GM18873 (cell line): ENCODE measurements at regions not wholly inside any gene's neighbourhood (a gene's known extent, or its start where the extent isn't known, plus 50 kb on each side); places are given as distances from the start of the nearest gene placed in this dataset.

Experiments used
- ATAC-seq: cut with Tn5 transposase; IDR thresholded peaks from one replicate; pipeline ENCODE4 v1.9.1; 2021; ENCODE audit warnings: mild to moderate bottlenecking, moderate library complexity, moderate number of reproducible peaks; ENCODE audit not compliant: unreplicated experiment, low FRiP score

DNA sequence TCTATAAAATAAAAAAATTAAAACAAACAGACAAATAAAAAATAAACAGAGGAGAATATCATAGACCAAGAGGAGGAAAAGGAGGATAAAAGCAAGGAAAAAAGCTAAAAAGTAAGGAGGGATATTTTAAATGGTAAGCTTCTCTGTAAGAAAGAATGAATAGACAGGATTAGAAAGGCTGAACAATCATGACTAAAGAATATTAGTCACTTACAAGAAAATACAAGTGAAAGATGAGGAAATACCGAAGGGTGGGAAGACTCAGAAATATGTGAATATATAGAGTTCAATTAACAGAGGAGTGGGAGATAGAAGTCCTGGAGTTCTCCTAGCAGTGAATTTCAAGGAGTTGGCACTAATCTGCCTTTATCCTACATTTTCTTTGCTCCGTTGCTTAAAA, 162.6 kb downstream of the RTL3 start:
- no peak for ATAC-seq

DNA sequence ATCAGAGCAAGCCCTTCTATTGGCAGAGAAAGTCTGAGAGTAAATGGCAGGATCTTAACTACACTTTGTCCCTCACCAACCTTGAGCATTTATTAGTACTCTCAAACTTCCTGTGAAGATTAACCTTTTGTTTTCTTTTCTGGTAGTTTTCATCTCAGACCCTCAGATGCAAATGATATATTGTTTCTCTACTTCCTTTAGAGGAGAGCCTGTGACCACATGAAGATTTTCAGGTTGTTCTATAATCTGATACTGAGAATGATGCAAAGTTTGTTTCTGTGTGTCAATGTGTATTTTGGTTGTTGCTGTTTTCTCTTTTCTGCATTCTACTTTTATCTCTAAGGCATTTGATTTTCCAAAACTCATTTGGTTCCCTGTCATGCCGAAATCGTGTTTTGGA, 165.8 kb upstream of the CYSLTR1 start:
- peak; percentile 92 for ATAC-seq

DNA sequence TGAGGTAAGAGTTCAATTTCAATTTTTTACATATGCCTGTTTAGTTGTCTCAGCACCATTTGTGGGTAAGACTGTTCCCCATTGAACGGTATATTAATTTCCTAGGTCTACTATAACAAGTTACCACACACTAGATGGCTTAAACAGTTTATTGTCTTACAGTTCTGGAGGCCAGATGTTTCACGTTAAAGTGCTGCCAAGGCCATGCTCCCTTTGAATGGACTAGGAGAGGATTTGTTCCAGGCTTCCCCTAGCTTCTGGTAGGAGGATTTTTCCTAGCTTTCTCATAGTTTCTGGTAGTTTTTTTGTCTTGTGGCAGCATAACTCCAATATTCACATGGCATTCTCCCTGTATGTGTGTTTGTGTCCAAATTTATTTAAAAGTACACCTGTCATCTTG, 149.3 kb upstream of the CYSLTR1 start:
- ATAC-seq = no peak

DNA sequence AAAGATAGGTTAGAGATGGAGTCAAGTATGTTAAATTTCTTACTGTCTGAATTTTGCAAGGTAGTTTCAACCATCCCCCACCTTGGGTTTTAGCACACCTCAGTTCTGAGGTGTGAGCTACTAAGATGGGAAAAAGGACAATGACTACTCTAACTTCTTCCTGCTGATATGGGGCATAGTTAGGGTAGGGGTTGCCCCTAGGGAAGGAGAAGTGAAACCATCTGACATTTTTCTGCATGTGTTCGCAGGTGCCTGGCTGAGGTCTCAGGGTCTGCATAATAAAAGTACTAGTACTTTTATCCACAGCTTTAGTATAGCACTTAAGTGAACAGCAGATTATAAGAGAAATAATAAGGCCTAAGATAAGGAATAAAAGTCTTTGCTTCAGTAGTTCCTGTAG, 129.5 kb upstream of the CYSLTR1 start:
- ATAC-seq = no peak

DNA sequence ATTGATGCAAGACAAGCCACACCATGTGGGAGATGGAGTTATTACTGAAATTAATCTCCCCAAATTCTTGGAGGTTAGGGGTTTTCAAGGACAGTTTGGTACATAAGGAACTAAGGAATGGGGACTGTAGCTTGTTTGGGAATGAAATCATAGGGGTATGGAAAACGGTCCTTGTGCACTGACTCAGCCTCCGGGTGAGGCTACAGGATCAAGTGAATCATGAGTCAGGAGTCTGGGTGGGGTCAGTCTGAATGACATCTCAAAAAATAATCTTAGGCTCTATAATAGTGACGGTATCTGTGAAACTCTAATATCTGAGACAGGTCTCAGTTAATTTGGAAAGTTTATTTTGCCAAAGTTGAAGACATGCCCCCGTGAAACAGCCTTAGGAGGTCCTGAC, 128.5 kb upstream of the CYSLTR1 start:
- ATAC-seq = no peak

DNA sequence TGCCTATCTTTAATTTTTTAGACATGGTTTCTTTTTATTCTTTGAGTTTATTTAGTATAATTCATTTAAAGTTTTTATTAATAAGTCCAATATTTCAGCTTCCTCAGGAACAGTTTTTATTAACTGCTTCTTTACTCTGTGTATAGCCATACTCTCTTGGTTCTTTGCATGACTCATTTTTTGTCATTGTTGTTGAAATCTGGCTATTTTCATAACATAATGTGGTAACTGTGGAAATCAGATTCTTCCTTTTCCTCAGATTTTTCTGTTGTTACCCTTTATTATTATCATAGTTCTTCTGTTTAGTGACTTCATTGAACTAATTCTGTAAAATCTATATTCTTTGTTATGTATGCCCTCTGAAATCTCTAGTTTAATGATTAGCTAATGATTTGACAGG, 124.9 kb upstream of the CYSLTR1 start:
- no peak for ATAC-seq

DNA sequence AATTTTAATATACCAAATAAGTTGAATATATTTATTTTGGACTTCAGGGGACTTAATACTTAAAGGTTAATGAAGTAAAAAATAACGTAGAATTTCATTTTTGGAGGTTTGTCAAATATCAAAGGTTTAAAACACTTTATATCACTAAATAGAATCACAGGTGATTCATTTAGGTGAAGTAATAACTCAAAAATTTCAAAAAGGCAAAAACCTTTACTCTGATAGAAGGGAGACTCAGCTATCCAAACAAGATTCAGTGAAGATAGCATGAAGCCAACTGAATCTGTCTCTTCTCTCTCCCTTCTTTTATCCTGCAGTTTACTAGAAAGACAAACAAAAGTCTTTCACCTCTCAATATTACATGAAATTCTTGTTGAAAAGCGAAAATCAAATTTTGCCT, 110.2 kb upstream of the CYSLTR1 start:
- ATAC-seq = no peak

DNA sequence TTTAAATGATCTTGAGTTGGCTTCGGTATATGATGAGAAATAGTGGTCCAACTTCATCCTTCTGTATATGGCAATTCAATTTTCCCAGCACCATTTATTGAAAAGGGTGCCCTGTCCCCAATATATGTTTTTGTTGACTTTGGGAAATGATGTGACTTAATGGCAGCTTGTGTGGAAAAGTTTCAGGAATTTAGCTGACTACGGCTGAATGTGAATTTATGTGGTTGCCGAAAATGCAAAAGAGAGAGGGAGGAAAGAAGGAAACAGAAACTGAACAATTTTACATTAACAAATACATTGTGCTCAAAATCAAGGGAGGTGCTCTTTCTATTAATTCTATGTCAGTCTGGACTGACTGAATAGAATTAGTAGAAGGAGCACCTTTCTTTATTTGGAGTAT, 101.8 kb upstream of the CYSLTR1 start:
- ATAC-seq = no peak

DNA sequence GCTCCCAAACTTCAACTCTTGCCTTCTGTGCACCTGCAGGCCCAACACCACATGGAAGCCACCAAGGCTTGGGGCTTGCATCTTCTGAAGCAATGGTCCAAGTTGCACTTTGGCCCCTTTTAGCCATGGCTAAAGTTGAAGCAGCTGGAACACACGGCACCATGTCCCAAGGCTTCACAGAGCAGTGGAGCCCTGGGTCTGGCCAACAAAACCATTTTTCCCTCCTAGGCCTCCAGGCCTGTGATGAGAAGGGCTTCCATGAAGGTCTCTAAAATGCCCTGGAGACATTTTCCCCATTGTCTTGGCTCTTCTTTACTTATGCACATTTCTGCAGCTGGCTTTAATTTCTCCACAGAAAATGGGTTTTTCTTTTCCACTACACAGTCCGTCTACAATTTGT, 61.3 kb upstream of the CYSLTR1 start:
- no peak for ATAC-seq

DNA sequence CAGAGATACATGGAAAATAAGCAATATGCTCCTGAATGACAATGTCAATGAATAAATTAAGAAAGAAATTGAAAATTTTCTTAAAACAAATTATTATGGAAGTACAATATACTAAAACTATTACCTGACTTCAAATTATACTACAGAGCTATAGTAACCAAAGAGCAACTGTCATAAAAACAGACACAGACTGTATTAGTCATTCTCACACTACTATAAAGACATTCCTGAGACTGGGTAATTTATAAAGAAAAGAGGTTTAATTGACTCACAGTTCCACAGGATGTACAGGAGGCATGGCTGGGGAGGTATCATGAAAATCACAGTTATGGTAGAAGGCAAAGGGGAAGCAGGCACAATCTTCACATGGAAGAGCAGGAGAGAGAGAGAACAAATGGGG, 60.0 kb upstream of the CYSLTR1 start:
- ATAC-seq = no peak

DNA sequence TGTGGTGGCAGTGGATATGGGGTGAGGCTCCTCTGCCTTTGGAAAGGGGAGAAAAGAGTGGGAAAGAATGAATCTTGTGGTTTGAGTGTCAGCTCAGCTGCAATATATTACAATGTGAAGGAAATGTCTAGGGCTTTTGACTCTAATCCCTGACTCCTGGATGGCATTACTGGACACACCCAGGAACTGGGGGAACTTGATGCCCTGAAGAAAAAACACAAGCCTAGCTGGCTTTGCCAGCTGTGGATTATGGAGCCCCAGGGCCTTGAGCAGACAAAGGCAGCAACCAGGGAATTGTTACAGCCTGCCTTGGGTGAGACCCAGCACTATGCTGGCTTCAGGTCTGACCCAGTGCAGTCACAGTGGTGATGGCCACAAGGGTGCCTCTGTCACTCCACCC, 57.1 kb upstream of the CYSLTR1 start:
- ATAC-seq = no peak

DNA sequence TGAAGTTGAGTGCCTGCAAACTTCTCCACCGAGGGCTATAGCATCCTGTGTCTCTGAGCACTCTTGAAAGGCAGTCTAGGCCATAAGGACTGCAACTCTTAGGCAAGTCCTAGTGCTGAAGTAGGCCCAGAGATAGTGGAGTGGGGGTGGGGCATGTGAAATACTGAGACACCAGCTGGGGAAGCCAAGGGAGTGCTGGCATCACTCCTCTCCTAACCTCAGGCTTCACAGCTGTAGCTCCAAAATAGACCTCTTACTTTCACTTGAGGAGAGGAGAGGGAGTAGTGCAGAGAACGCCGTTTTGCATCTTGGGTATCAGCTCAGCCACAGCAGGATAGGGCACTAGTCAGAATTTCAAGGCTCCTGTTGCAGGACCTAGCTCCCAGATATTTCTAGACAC, 56.2 kb upstream of the CYSLTR1 start:
- no peak for ATAC-seq

DNA sequence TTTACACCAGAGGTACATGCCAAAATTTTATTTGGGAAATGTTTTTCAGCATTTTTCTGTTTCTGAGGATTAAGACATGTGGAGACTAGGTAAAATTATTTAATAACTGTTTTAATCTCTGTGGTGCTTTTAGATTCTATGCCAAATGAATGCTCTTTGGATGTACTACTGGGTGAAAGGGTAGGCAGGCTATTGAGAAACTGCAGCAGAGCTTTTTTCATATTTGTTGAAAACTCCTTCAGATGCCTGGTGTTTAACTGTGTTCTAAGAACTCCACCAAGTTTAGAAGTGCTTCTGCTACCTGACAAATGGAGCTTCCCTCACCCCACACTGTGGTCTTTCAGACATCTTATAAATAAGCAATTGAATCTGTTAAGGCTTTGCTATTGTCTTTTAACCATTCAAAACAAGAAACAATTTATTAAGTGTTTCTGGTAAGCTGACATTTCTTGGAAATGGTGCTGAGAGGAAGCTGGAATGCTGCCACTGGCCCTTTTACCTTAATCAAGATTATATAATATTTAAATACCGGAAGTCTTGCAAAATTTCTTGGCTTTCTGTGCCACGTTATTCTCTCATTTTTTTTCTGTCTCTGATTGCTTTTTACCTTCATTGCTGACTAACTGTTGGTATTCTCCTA, 51.2 kb upstream of the CYSLTR1 start:
- no peak for ATAC-seq
